ENCODE measurements at regions not wholly inside any gene's neighbourhood (a gene's known extent, or its start where the extent isn't known, plus 50 kb on each side); places are given as distances from the start of the nearest gene placed in this dataset.

- no peak for TF ChIP-seq CTCF (IDR thresholded peaks at IDR 0.05 in 8 of 11, conservative IDR thresholded peaks at IDR 0.05 in 3 of 11)
- TF ChIP-seq POLR2A (IDR thresholded peaks at IDR 0.05), result no peak
- TF ChIP-seq POLR2AphosphoS5 (IDR thresholded peaks at IDR 0.05), result no peak
Observed at GRCh38 chr2:212858496-212858895, 292.9 kb downstream of the IKZF2 start.

GRCh38 chr2:212854771-212855170, 296.6 kb downstream of the IKZF2 start:
- Histone ChIP-seq H3K4me3 (no peak overlapping the region), H3K4me1 (no peaks in the 10 kb centered on the region), H3K9me3 (peaks cover 0 to 6% (median under 1%) of the 10 kb centered on the region in 8 donors), H3K27ac (no peak overlapping the region), H3K36me3 (no peaks in the 10 kb centered on the region), H3K27me3 (replicated peaks in 1 of 7) (no peaks in the 10 kb centered on the region)
- no peak for TF ChIP-seq POLR2A (IDR thresholded peaks at IDR 0.05)
- no peak for TF ChIP-seq CTCF (IDR thresholded peaks at IDR 0.05 in 8 of 11, conservative IDR thresholded peaks at IDR 0.05 in 3 of 11)
- no peak for TF ChIP-seq POLR2AphosphoS5 (IDR thresholded peaks at IDR 0.05)
- WGBS, 5 donors, result 81 to 93% (median 83%) methylated on average over 4 of the region's 4 CpGs
- intact Hi-C loops (cut with DNase I; ENCODE audit: low total_unique reads), result no loop called here
- no peak for DNase-seq

More at GRCh38 chr2:212858496-212858895, 292.9 kb downstream of the IKZF2 start:
- intact Hi-C loops (cut with DNase I; ENCODE audit: low total_unique reads), result no loop called here
- 42 to 75% (median 56%) methylated on average over 1 of the region's 1 CpG for WGBS, 5 donors
- no peaks in the 10 kb centered on the region for H3K27me3 ChIP-seq (replicated peaks in 1 of 7)
- H3K9me3 ChIP-seq, result peaks cover 2 to 41% (median 34%) of the 10 kb centered on the region in 8 donors
- H3K27ac ChIP-seq, result no peak overlapping the region
- no peak overlapping the region for H3K4me3 ChIP-seq
- H3K4me1 ChIP-seq, result no peaks in the 10 kb centered on the region
- DNase-seq, result no peak
- H3K36me3 ChIP-seq, result no peaks in the 10 kb centered on the region

GRCh38 chr2:212854116-212854515, 297.3 kb downstream of the IKZF2 start:
- H3K27me3 ChIP-seq (replicated peaks in 1 of 7), result no peaks in the 10 kb centered on the region
- no peaks in the 10 kb centered on the region for H3K36me3 ChIP-seq
- peaks cover 0 to 4% (median 0%) of the 10 kb centered on the region in 8 donors for H3K9me3 ChIP-seq
- TF ChIP-seq POLR2A (IDR thresholded peaks at IDR 0.05) (no peak), POLR2AphosphoS5 (IDR thresholded peaks at IDR 0.05) (no peak), CTCF (IDR thresholded peaks at IDR 0.05 in 8 of 11, conservative IDR thresholded peaks at IDR 0.05 in 3 of 11) (no peak)
- no peak for DNase-seq
- no peaks in the 10 kb centered on the region for H3K4me1 ChIP-seq
- intact Hi-C loops (cut with DNase I; ENCODE audit: low total_unique reads), result no loop called here
- no peak overlapping the region for H3K27ac ChIP-seq
- no peak overlapping the region for H3K4me3 ChIP-seq

- no peak for DNase-seq
- 68 to 85% (median 83%) methylated on average over 4 of the region's 4 CpGs for WGBS, 5 donors
- no peaks in the 10 kb centered on the region for H3K36me3 ChIP-seq
- H3K4me3 ChIP-seq, result no peak overlapping the region
- intact Hi-C loops (cut with DNase I; ENCODE audit: low total_unique reads), result no loop called here
- H3K27ac ChIP-seq, result no peak overlapping the region
- H3K27me3 ChIP-seq (replicated peaks in 1 of 7), result no peaks in the 10 kb centered on the region
- H3K4me1 ChIP-seq, result no peaks in the 10 kb centered on the region
- no peaks in the 10 kb centered on the region for H3K9me3 ChIP-seq
- TF ChIP-seq POLR2AphosphoS5 (IDR thresholded peaks at IDR 0.05) (no peak), CTCF (IDR thresholded peaks at IDR 0.05 in 8 of 11, conservative IDR thresholded peaks at IDR 0.05 in 3 of 11) (no peak), POLR2A (IDR thresholded peaks at IDR 0.05) (no peak)
Observed at GRCh38 chr2:212845941-212846340, 305.5 kb downstream of the IKZF2 start.

All from spleen (tissue), 11 donors.